Activated T-helper 1 cell treated with anti-CD3 and anti-CD28 coated beads, Interleukin-12 subunit alpha, Interleukin-12 subunit beta, Interleukin-2, Interleukin-4 antibody, amounts not matched to agents 30 ng/mL and 10 ng/mL and 1 ng/mL, durations not matched to agents 14 hours and 24 hours and 36 hours (primary cell): ENCODE measurements at regions not wholly inside any gene's neighbourhood (a gene's known extent, or its start where the extent isn't known, plus 50 kb on each side); places are given as distances from the start of the nearest gene placed in this dataset.
A peak's percentile ranks its signal among the peaks of the same experiment; 100 is the strongest.
"Not testable (repeated sequence)": the region's sequence is repeated elsewhere in the genome, so short reads cannot be mapped to it uniquely, and the experiment has no call there.

Experiments used
- DNase-seq: peaks from one replicate; pipeline ENCODE4 v3.0.0; 2021; ENCODE audit warnings: low spot score
- H3K27ac Mint-ChIP-seq: one replicate; pipeline ENCODE4 v1.8.0; 2021; ENCODE audit warnings: mild to moderate bottlenecking, mixed read lengths
- H3K27me3 Mint-ChIP-seq: one replicate; pipeline ENCODE4 v1.8.0; 2022; ENCODE audit warnings: mild to moderate bottlenecking, moderate library complexity, mixed read lengths; ENCODE audit not compliant: insufficient read depth
- H3K36me3 Mint-ChIP-seq: one replicate; pipeline ENCODE4 v1.8.0; 2021; ENCODE audit warnings: low read depth, mixed read lengths
- H3K4me1 Mint-ChIP-seq: one replicate; pipeline ENCODE4 v1.8.0; 2021; ENCODE audit warnings: low read depth, mixed read lengths
- H3K4me3 Mint-ChIP-seq: one replicate; pipeline ENCODE4 v1.8.0; 2021; ENCODE audit warnings: mild to moderate bottlenecking, moderate library complexity, mixed read lengths
- H3K9me3 Mint-ChIP-seq: one replicate; pipeline ENCODE4 v1.8.0; 2021; ENCODE audit warnings: mixed read lengths
- intact Hi-C: fragments of 100-400 bp; cut with micrococcal nuclease; formaldehyde crosslinking; loops from one replicate; pipeline ENCODE4 v1.15.1; 2024

DNA sequence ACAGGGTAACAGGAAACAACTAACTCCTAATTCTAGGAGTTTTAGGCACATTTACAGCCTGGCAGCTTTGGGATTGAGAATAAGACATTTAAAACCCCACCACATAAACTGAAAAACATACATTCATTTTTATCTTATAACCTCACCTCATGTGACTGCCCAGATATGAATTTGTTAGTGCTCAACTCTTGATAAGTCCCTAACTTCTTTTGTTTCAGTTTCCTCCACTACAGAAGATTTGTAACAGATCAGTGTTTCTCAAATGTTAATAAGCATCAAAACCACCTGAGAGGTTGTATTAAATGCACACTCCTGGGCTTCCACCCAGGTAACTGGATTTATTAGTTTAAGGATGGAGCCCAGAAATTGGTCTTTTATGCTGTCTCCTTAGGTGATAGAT is 190.1 kb upstream of the ARID1B start:
- intact Hi-C loops = no loop called here
- no peak for DNase-seq
- Mint-ChIP-seq H3K36me3 (no peaks in the 10 kb centered on the region), H3K27ac (no peak overlapping the region), H3K9me3 (no peaks in the 10 kb centered on the region), H3K4me3 (no peak overlapping the region), H3K27me3 (peaks cover 10% of the 10 kb centered on the region), H3K4me1 (no peaks in the 10 kb centered on the region)

DNA sequence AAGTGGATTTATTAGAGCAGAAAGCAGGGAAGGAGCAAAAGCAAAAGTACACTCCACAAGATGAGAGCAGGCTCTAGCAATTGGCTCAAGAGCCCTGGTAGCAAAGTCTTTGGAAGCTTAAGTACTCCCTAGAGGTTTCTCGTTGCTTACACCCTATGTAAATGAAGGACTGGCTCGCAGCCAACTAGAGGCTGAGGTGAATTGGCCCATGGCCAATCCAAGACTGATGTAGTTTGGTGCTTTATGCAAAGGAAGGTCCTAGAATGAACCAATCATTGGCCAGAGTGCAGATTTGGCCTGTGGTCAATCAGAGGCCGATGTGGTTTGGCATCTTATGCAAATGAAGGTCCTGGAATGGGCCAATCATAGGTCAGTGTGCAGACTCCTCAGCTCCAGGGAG is 191.3 kb upstream of the ARID1B start:
- Mint-ChIP-seq H3K27ac (no peak overlapping the region), H3K36me3 (no peaks in the 10 kb centered on the region), H3K9me3 (no peaks in the 10 kb centered on the region), H3K4me1 (no peaks in the 10 kb centered on the region), H3K27me3 (peaks cover 10% of the 10 kb centered on the region), H3K4me3 (no peak overlapping the region)
- intact Hi-C loops = no loop called here
- no peak for DNase-seq

DNA sequence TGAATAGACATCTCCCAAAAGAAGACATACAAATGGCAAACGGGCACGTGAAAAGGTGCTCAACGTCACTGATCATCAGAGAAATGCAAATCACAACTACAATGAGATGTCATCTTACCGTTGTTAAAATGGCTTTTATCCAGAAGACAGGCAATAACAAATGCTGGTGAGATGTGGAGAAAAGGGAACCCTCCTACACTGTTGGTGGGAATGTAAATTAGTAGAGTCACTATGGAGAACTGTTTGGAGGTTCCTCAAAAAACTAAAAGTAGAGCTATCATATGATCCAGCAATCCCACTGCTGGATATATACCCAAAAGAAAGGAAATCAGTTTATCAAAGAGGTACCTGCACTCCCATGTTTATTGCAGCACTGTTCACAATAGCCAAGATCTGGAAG is 193.1 kb upstream of the ARID1B start:
- H3K4me1 Mint-ChIP-seq, intact Hi-C loops, H3K4me3 Mint-ChIP-seq, H3K27me3 Mint-ChIP-seq, H3K9me3 Mint-ChIP-seq, DNase-seq, H3K36me3 Mint-ChIP-seq, H3K27ac Mint-ChIP-seq: not testable (repeated sequence)

DNA sequence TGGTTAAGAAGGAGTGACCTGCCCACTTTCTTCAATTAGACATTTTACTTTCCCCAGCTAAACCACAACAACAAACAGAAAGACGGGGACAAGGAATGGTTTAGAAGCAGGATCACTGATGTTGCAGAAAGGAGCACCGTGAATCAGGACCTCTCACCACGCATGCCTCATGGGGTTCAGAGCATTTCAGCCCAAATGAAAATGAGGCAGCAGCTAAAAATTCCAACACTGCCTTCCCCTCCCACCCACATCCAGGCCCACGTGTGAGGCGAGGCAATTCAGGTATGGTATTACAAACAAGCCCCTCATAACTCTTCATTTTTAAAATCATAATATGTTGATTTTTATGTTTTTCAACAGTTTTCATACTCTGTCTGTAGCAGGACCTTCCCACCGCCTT is 194.1 kb upstream of the ARID1B start:
- Mint-ChIP-seq H3K27ac (no peak overlapping the region), H3K9me3 (peaks cover 5% of the 10 kb centered on the region), H3K36me3 (no peaks in the 10 kb centered on the region), H3K4me3 (no peak overlapping the region), H3K4me1 (no peaks in the 10 kb centered on the region), H3K27me3 (peaks cover 6% of the 10 kb centered on the region)
- intact Hi-C loops = no loop called here
- no peak for DNase-seq

DNA sequence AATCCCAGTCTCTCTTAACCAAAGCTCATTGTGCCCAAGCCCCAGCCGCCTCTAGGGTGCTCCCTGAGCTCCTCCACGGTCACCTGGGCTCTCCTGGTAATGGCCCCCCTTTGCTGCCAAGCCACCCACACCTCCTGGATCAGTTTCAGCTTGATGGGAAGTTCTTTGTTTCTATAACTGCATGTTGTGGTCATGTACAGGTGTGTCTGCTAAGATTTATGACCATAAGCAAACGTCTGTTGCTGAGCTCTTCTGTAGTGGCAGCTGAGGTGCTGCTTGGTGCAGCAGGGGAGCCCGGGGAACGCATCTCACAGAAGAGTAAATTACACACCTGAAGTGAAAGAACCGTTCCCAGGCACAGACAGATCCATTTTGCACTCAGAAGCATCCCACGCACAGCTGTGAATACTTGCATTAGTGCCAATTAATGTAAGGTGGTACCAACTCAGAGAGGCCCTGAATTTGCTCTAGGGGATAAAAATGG is 194.6 kb upstream of the ARID1B start:
- H3K36me3 Mint-ChIP-seq = no peaks in the 10 kb centered on the region
- DNase-seq = no peak
- peaks cover 5% of the 10 kb centered on the region for H3K9me3 Mint-ChIP-seq
- H3K4me3 Mint-ChIP-seq = no peak overlapping the region
- H3K27me3 Mint-ChIP-seq = peaks cover 6% of the 10 kb centered on the region
- intact Hi-C loops = no loop called here
- no peaks in the 10 kb centered on the region for H3K4me1 Mint-ChIP-seq
- H3K27ac Mint-ChIP-seq = no peak overlapping the region

DNA sequence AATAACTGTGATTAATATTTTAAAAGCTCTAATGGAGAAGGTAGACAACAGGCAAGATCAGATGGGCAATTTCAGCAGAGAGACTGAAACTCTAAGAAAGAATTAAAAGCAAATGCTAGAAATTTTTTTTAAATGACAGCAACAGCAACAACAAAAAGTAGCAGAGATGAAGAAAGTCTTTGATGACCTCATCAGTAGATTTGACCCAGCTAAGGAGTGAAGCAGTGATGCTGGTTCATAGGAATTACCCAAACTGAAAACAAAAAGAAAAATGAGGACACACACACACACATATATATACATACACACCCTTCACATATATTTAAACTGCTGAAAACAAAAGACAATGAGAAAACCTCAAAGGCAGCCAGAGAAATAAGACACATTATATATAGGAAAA is 197.6 kb upstream of the ARID1B start:
- no peak overlapping the region for H3K4me3 Mint-ChIP-seq
- no peaks in the 10 kb centered on the region for H3K36me3 Mint-ChIP-seq
- no peak for DNase-seq
- H3K27ac Mint-ChIP-seq = no peak overlapping the region
- H3K9me3 Mint-ChIP-seq = peaks cover 22% of the 10 kb centered on the region
- H3K4me1 Mint-ChIP-seq = no peaks in the 10 kb centered on the region
- intact Hi-C loops = no loop called here
- peaks cover 5% of the 10 kb centered on the region for H3K27me3 Mint-ChIP-seq

DNA sequence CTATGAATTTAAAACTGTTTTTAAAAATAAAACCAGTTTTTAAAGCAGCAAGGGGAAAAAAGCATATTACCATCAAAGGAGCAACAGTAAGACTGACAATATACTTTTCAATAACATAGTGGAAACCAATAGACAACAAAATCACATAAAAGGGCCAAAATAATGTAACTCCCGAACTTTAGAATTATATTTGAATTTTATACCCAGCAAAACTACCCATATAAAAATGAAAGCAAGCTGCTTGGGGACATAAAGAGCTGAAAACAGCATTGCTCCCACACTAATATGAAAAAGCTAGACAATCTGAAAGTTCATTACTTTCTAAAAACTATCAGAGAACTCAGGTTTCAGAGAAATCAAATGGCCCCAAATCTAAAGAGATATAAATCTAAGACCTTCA is 199.4 kb upstream of the ARID1B start:
- Mint-ChIP-seq H3K4me3 (no peak overlapping the region), H3K36me3 (no peaks in the 10 kb centered on the region), H3K9me3 (peaks cover 22% of the 10 kb centered on the region), H3K27me3 (peaks cover 3% of the 10 kb centered on the region), H3K27ac (no peak overlapping the region), H3K4me1 (no peaks in the 10 kb centered on the region)
- intact Hi-C loops = no loop called here
- no peak for DNase-seq

DNA sequence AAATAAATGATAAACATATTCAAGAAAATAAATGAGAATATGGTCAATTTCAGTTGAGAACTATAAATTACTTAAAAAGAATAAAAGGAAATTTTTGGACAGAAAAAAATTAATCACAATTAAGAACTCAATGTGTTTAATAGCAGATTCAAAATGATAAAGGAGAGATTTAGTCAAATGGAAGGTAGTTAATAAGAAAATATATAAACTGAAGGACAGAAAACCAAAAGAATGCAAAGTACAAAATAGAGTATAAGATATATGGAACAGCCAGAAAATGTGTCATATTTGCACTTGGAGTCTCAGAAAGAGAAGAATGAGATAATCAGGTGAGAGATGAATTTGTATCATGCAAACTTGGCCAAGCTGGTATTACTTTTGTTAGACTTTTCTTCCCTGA is 201.8 kb upstream of the ARID1B start:
- no peak for DNase-seq
- peaks cover 22% of the 10 kb centered on the region for H3K9me3 Mint-ChIP-seq
- no peak overlapping the region for H3K4me3 Mint-ChIP-seq
- intact Hi-C loops = no loop called here
- peaks cover 3% of the 10 kb centered on the region for H3K27me3 Mint-ChIP-seq
- no peaks in the 10 kb centered on the region for H3K4me1 Mint-ChIP-seq
- no peak overlapping the region for H3K27ac Mint-ChIP-seq
- H3K36me3 Mint-ChIP-seq = no peaks in the 10 kb centered on the region

DNA sequence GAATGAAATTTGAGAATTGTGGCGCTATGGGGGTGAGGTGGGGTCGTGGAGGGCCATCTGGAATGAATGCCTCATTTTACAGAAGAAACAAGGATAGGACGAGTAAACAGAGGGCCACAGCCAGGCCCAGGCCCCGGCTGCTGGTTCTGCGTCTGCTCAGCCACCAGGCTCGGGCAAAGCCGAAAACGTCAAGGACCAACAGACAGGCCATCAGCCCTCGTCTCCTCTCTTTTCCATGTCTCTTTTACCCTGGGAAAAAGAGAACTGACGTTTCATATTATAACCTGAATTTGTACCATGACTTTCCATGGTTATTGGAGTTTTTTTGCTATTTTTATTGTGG is 212.4 kb upstream of the ARID1B start:
- DNase-seq = no peak
- H3K36me3 Mint-ChIP-seq = no peaks in the 10 kb centered on the region

DNA sequence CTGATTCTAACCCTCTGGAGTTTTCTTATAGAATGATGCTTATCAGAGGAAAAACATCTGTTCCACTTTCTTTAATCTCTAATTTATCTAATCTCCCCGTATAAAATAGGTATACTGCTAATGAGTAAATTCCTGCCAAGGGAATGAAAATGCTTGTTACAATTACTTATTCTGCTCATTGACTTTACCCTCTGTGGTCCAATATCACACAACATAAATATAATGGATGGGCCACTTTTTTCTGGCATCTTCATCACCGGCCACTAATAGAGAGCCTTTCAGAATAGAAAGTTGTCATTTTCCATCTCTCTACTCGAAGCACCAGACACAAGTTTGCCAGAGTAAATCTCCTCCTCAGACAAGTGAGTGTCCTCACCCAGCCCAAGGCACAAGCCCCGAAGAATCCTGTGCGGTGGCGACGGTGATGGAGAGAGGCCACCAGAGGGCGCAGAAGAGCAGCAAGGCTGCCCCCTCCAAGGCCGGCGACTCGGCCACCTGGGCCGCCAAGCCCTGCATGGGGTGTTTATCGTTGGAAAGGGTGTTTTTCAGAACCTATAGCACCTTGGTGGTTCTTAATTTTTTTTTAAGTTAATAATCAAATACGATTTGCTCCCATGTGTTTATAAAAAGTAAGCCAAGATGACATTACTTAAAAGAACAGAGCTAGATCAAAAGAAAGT is 212.9 kb upstream of the ARID1B start:
- H3K27me3 Mint-ChIP-seq = peaks cover 3% of the 10 kb centered on the region
- peaks cover 7% of the 10 kb centered on the region for H3K4me1 Mint-ChIP-seq
- no peak overlapping the region for H3K4me3 Mint-ChIP-seq
- DNase-seq = peak; percentile 65
- intact Hi-C loops = loop anchor here (1.0 to 2.0 kb wide), 5 partner anchors 123 to 1237 kb away; partner anchors contain the start of gene ARID1B
- no peak overlapping the region for H3K27ac Mint-ChIP-seq
- peaks cover 13% of the 10 kb centered on the region for H3K9me3 Mint-ChIP-seq
- no peaks in the 10 kb centered on the region for H3K36me3 Mint-ChIP-seq

More for the DNA sequence above, 212.4 kb upstream of the ARID1B start:
- H3K27me3 Mint-ChIP-seq = peaks cover 3% of the 10 kb centered on the region
- peaks cover 11% of the 10 kb centered on the region for H3K9me3 Mint-ChIP-seq
- H3K27ac Mint-ChIP-seq = no peak overlapping the region
- intact Hi-C loops = loop anchor here (1.0 to 2.0 kb wide), 5 partner anchors 122 to 1237 kb away; partner anchors contain the start of gene ARID1B
- peaks cover 7% of the 10 kb centered on the region for H3K4me1 Mint-ChIP-seq
- no peak overlapping the region for H3K4me3 Mint-ChIP-seq

DNA sequence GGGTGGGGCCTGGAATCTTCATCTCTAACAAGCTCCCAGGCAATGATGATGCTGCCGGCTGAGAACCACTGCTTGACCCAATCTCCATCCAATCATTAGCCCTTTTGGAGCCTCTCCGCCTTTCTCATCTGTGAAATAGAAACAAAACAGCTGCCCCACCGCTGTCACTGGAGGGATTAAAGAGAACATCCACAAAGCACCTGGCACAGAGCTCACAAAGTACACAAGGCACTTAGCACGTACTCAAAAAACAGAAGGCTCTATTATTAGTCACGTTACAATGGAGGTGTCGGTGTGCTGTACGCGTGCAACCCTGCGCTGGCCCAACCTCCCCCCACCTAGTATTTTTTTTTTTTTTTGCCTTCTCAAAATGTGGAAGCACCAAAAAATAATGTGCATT is 213.5 kb upstream of the ARID1B start:
- Mint-ChIP-seq H3K27me3 (peaks cover 3% of the 10 kb centered on the region), H3K27ac (no peak overlapping the region), H3K4me3 (no peak overlapping the region), H3K9me3 (peaks cover 13% of the 10 kb centered on the region), H3K4me1 (peaks cover 7% of the 10 kb centered on the region), H3K36me3 (no peaks in the 10 kb centered on the region)
- intact Hi-C loops = loop anchor here (1.0 to 2.0 kb wide), 6 partner anchors 123 to 1236 kb away; partner anchors contain the start of gene ARID1B
- DNase-seq = no peak

DNA sequence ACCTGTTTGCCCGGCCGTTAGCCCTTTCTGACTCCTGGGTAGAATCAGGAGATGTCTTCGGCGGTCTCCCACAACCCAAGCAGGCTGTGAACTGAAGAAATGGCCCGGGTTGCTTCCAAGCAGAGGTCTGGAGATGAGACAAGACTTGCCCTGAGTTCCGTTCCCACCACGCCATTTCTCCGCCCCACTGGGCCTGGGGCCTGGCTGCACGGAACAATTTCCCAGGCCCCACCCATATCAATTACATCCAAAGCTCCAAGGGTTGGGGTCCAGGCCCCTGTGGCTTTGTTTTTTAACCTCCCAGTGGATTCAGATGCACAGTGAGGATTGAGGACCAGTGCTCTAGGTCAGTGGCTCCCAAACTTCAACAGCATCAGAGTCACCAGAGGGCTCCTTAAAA is 214.5 kb upstream of the ARID1B start:
- no peaks in the 10 kb centered on the region for H3K36me3 Mint-ChIP-seq
- intact Hi-C loops = loop anchor here (1.0 kb wide), 1 partner anchor 622 kb away; no protein-coding TSS in a partner anchor
- peaks cover 3% of the 10 kb centered on the region for H3K27me3 Mint-ChIP-seq
- H3K27ac Mint-ChIP-seq = no peak overlapping the region
- H3K4me3 Mint-ChIP-seq = no peak overlapping the region
- H3K9me3 Mint-ChIP-seq = peaks cover 13% of the 10 kb centered on the region
- no peak for DNase-seq
- peaks cover 7% of the 10 kb centered on the region for H3K4me1 Mint-ChIP-seq

DNA sequence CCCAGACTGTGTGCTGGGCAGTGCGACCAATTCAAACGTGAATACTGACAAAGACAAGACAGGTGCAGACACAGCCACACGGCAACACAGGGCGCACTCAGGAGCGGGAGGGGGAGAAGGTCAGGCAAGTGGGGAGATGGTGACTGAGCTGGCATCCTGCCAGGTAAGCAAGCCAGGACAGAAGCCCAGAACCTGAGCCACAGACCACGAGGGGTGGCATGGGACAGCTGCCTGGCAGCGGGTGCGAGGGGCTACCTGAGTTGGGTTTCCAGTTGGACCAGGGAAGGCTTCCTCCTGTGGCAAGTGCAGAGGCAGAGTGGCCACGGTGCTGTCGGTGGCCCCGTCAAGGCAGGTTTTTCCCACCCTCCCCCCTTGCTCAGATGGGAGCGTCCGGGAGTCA is 215.2 kb upstream of the ARID1B start:
- DNase-seq = no peak
- Mint-ChIP-seq H3K27me3 (peaks cover 5% of the 10 kb centered on the region), H3K36me3 (no peaks in the 10 kb centered on the region), H3K9me3 (peaks cover 13% of the 10 kb centered on the region), H3K4me1 (peaks cover 7% of the 10 kb centered on the region), H3K27ac (no peak overlapping the region), H3K4me3 (no peak overlapping the region)
- intact Hi-C loops = no loop called here

DNA sequence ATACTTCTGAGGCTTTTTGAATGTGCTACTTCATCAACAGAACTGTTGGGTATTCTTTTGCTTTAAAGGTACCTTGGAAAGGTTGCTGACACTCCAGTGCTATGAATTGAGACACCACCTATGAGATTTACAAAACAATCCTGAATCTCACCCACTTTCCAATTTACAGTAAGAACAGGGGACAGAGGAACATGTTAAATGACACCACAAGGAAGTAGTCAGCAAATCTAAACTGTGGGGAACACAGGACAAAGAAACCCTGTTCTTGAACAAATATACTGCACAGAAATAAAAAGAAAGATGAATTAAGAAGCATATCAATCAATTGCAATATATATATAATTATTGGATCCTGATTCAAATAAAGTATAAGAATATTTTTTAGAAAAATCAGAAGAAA is 216.7 kb upstream of the ARID1B start:
- no peak overlapping the region for H3K4me3 Mint-ChIP-seq
- peaks cover 7% of the 10 kb centered on the region for H3K4me1 Mint-ChIP-seq
- intact Hi-C loops = no loop called here

More for the DNA sequence above, 216.7 kb upstream of the ARID1B start:
- H3K27ac Mint-ChIP-seq = no peak overlapping the region
- peaks cover 7% of the 10 kb centered on the region for H3K27me3 Mint-ChIP-seq
- H3K9me3 Mint-ChIP-seq = peaks cover 13% of the 10 kb centered on the region
- no peak for DNase-seq
- H3K36me3 Mint-ChIP-seq = no peaks in the 10 kb centered on the region
